H7 (cell line): ENCODE measurements at regions not wholly inside any gene's neighbourhood (a gene's known extent, or its start where the extent isn't known, plus 50 kb on each side); places are given as distances from the start of the nearest gene placed in this dataset.
"Not testable (repeated sequence)": the region's sequence is repeated elsewhere in the genome, so short reads cannot be mapped to it uniquely, and the experiment has no call there.

Experiments used
- DNase-seq: peaks from one replicate; pipeline ENCODE4 v3.0.0; 2012
- H3K27me3 ChIP-seq: 2 replicates; pipeline ENCODE4 v1.6.0; 2011; ENCODE audit warnings: mild to moderate bottlenecking, low read length; ENCODE audit not compliant: control insufficient read depth, insufficient read depth
- H3K36me3 ChIP-seq: replicated peaks from 2 replicates; pipeline ENCODE4 v1.5.1; 2011; ENCODE audit warnings: low read length; ENCODE audit not compliant: control insufficient read depth, insufficient read depth
- H3K4me3 ChIP-seq: 2 replicates; pipeline ENCODE4 v1.5.1; 2011; ENCODE audit warnings: low read depth, mild to moderate bottlenecking, control low read depth, low read length, moderate library complexity; ENCODE audit not compliant: insufficient read depth

- not testable (repeated sequence) for H3K36me3 ChIP-seq, DNase-seq, H3K27me3 ChIP-seq
- peak overlapping the region; percentile 33 for H3K4me3 ChIP-seq
These were observed 100.5 kb upstream of the ZSCAN2 start for GRCh38 chr15:84500165-84500889.

- not testable (repeated sequence) for DNase-seq, H3K36me3 ChIP-seq, H3K27me3 ChIP-seq, H3K4me3 ChIP-seq
These were observed 97.7 kb upstream of the ZSCAN2 start for GRCh38 chr15:84503101-84503500.

- not testable (repeated sequence) for H3K27me3 ChIP-seq, DNase-seq
These were observed 95.3 kb upstream of the ZSCAN2 start for GRCh38 chr15:84505552-84505951.

GRCh38 chr15:84512324-84512723 is 88.5 kb upstream of the ZSCAN2 start:
- not testable (repeated sequence) for DNase-seq, H3K4me3 ChIP-seq, H3K36me3 ChIP-seq, H3K27me3 ChIP-seq

More at GRCh38 chr15:84505552-84505951, 95.3 kb upstream of the ZSCAN2 start:
- not testable (repeated sequence) for H3K4me3 ChIP-seq, H3K36me3 ChIP-seq

GRCh38 chr15:84516773-84517172 is 84.0 kb upstream of the ZSCAN2 start:
- H3K27me3 ChIP-seq, H3K4me3 ChIP-seq, DNase-seq, H3K36me3 ChIP-seq: not testable (repeated sequence)

- not testable (repeated sequence) for DNase-seq, H3K36me3 ChIP-seq, H3K27me3 ChIP-seq, H3K4me3 ChIP-seq
These were observed 75.1 kb upstream of the ZSCAN2 start for GRCh38 chr15:84525491-84526344.

GRCh38 chr15:84530751-84531150 is 70.1 kb upstream of the ZSCAN2 start:
- DNase-seq, H3K4me3 ChIP-seq, H3K36me3 ChIP-seq, H3K27me3 ChIP-seq: not testable (repeated sequence)

GRCh38 chr15:84531223-84531622 is 69.6 kb upstream of the ZSCAN2 start:
- not testable (repeated sequence) for DNase-seq, H3K36me3 ChIP-seq, H3K4me3 ChIP-seq, H3K27me3 ChIP-seq

- not testable (repeated sequence) for H3K27me3 ChIP-seq, DNase-seq, H3K4me3 ChIP-seq
These were observed 69.0 kb upstream of the ZSCAN2 start for GRCh38 chr15:84531709-84532367.

GRCh38 chr15:84533705-84534104 is 67.1 kb upstream of the ZSCAN2 start:
- H3K27me3 ChIP-seq, H3K36me3 ChIP-seq, H3K4me3 ChIP-seq, DNase-seq: not testable (repeated sequence)

More at GRCh38 chr15:84531709-84532367, 69.0 kb upstream of the ZSCAN2 start:
- not testable (repeated sequence) for H3K36me3 ChIP-seq

- DNase-seq, H3K4me3 ChIP-seq, H3K36me3 ChIP-seq, H3K27me3 ChIP-seq: not testable (repeated sequence)
These were observed 66.1 kb upstream of the ZSCAN2 start for GRCh38 chr15:84534561-84535235.

GRCh38 chr15:84536181-84536580 is 64.6 kb upstream of the ZSCAN2 start:
- not testable (repeated sequence) for DNase-seq, H3K4me3 ChIP-seq, H3K36me3 ChIP-seq

GRCh38 chr15:84544586-84544985 is 56.2 kb upstream of the ZSCAN2 start:
- not testable (repeated sequence) for H3K4me3 ChIP-seq, H3K36me3 ChIP-seq, DNase-seq, H3K27me3 ChIP-seq

More at GRCh38 chr15:84536181-84536580, 64.6 kb upstream of the ZSCAN2 start:
- not testable (repeated sequence) for H3K27me3 ChIP-seq

GRCh38 chr15:84547150-84547549 is 53.7 kb upstream of the ZSCAN2 start:
- H3K27me3 ChIP-seq, H3K36me3 ChIP-seq, H3K4me3 ChIP-seq, DNase-seq: not testable (repeated sequence)
